Choroid plexus epithelial cell (primary cell): ENCODE measurements at regions not wholly inside any gene's neighbourhood (a gene's known extent, or its start where the extent isn't known, plus 50 kb on each side); places are given as distances from the start of the nearest gene placed in this dataset.

Source experiments
- DNase-seq: peaks from one replicate; pipeline ENCODE4 v3.0.0-alpha.2; 2010; ENCODE audit warnings: low read depth
- H3K4me3 ChIP-seq: 2 replicates; pipeline ENCODE4 v1.5.1; 2011; ENCODE audit warnings: low read depth, mild to moderate bottlenecking, control low read depth, low read length, moderate library complexity
- TF ChIP-seq, protein P1 (sequence below): conservative IDR thresholded peaks from 2 replicates; pipeline ENCODE4 v1.5.1; 2011; ENCODE audit warnings: low read depth, mild to moderate bottlenecking, control low read depth, inconsistent platforms, low read length, moderate library complexity

DNA sequence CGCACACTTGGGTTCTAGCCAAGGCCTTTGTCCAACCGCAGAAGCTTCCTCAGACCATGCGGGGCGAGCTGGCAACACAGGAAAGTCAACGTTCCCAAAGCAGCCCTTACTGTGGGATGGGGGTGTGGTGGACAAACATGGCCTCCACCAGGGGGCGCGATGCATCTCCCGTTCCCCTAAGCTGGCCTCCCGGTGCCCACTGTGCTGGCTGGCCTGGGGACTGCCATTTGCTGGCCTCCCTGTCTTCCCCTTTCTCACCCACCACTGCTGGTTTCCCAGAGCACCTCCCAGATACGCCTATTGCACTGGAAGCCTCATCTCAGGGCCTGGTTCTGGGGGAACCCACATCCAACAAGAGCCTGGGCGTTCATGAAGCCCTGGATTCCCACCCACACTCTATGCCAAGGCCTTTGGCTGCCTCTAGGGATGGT, 145.3 kb downstream of the IRF8 start:
- TF ChIP-seq, protein P1, sequence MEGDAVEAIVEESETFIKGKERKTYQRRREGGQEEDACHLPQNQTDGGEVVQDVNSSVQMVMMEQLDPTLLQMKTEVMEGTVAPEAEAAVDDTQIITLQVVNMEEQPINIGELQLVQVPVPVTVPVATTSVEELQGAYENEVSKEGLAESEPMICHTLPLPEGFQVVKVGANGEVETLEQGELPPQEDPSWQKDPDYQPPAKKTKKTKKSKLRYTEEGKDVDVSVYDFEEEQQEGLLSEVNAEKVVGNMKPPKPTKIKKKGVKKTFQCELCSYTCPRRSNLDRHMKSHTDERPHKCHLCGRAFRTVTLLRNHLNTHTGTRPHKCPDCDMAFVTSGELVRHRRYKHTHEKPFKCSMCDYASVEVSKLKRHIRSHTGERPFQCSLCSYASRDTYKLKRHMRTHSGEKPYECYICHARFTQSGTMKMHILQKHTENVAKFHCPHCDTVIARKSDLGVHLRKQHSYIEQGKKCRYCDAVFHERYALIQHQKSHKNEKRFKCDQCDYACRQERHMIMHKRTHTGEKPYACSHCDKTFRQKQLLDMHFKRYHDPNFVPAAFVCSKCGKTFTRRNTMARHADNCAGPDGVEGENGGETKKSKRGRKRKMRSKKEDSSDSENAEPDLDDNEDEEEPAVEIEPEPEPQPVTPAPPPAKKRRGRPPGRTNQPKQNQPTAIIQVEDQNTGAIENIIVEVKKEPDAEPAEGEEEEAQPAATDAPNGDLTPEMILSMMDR = peak; percentile 76
- DNase-seq = peak; percentile 65
- no peak overlapping the region for H3K4me3 ChIP-seq

DNA sequence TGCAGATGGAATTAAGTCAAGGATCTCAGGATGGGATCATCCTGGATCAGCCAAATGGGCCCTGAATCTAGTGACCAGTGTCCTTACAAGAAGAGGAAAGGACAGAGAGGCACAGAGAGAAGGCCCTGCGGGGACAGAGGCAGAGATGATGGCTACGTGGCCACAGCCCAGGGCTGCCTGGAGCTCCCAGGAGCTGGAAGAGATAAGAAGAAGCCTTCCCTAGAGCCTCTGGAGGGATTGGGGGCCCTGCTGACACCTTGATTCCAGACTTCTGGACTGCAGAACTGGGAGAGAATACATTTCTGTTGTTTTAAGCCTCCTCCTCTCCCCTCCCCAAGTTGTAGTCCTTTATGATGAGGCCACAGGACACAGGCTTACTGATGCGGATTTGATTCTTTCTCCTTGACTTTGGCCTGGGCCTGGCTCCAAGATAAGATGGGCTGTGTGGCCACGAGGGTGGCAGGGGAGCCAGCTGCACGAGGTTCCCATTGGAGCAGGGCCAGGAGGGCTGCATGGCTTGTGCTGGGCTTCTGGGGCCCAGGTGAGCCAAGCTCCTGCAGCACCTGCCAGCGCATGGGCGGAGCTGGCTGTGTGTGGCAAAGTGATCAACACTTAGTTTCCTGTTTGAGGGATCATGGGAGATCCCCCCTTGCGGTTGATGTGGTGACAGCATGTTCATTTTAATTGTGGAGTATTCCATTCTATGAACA, 146.1 kb downstream of the IRF8 start:
- TF ChIP-seq, protein P1 = no peak
- no peak for DNase-seq

DNA sequence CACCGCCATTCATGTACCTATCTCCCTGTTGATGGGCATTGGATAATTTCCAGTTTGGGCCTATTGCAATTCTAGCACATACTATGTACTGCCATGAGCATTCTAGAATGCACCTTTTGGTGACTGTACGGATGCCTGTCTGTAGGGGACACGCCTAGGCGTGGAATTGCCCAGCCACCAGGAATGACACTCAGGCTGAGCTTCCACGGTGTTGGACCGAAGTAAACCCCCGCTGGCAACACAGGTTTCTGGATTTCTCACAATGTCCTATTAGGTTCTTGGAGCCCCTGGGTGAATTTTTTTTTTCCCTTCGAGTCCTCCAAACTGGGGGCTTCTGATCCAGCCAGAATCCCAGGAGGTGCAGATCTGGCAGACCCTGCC, 146.6 kb downstream of the IRF8 start:
- DNase-seq = no peak
- TF ChIP-seq, protein P1 = no peak
- no peak overlapping the region for H3K4me3 ChIP-seq

More for the DNA sequence above, 146.1 kb downstream of the IRF8 start:
- no peak overlapping the region for H3K4me3 ChIP-seq

DNA sequence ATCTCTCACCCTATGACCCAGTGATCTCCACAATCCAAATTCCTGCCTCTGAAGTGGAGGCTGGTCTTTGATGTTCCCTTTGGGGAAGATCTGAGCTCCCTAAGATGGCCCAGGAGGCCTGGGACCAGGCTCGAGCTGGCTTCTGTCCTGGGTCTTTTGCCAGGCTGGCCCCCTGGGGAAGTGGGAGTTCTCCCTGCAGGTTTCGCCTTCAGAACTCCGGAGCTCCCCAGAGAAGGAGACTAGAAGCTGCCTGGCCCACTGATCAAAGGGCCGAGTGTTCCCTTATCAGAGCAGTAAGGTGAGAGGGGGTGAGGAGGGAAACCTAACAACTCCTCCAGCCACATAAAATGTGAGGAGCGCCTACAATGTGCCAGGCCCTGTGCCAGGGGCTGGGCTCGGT, 147.1 kb downstream of the IRF8 start:
- no peak overlapping the region for H3K4me3 ChIP-seq
- TF ChIP-seq, protein P1 = no peak
- DNase-seq = no peak

DNA sequence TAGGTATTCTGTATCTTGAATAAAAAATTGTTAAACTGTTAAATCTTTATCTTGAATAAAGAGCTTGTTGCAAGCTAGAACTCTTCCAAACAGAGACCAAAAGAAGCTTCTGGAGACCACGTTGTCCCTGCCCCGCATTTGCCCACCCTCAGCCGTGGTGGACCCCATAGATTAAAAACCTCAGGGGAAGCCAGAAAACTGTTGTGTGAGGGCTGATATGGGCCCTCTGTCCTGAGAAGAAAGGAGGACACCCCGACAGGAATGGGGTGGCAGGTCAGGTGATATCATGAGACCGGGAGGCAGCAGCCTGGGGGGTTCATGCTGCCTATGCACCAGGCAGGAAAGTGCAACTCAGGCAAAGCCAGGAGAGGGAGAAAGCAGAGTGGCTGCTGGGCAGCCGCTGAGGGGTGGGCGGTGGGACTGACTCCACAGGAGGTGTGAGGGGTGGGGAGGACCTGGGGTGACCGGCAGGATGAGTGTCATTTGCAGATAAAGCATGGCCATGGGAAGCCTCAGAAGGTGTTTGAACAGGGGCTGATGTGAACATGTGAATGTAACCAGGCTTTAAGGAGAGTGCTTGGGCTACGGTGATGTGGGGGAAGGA, 147.8 kb downstream of the IRF8 start:
- TF ChIP-seq, protein P1 = no peak
- no peak for DNase-seq

DNA sequence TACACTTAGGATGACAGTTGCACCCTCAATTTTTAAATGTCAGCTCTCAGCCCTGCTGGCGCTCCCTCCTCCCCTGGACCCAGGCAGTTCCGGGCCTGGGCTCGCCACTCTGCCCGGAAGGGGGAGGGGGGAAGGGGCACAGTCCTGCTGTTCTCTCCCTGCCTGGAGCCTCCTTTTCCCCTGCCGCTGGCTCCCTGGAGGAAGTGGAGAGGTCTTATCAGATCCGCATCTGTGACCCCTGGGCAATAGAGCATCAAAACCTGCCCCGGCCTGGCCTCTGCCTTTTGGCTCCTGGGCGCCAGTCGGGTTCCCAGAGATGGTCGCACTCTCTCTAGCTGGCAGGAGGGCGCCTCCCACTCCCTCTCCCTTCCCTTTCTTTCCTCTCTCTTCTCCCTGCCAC, 149.3 kb downstream of the IRF8 start:
- DNase-seq = no peak
- H3K4me3 ChIP-seq = no peak overlapping the region
- TF ChIP-seq, protein P1 = no peak

More for the DNA sequence above, 147.8 kb downstream of the IRF8 start:
- no peak overlapping the region for H3K4me3 ChIP-seq
